ENCODE measurements at regions not wholly inside any gene's neighbourhood (a gene's known extent, or its start where the extent isn't known, plus 50 kb on each side); places are given as distances from the start of the nearest gene placed in this dataset.
A peak's percentile ranks its signal among the peaks of the same experiment; 100 is the strongest.

DNA sequence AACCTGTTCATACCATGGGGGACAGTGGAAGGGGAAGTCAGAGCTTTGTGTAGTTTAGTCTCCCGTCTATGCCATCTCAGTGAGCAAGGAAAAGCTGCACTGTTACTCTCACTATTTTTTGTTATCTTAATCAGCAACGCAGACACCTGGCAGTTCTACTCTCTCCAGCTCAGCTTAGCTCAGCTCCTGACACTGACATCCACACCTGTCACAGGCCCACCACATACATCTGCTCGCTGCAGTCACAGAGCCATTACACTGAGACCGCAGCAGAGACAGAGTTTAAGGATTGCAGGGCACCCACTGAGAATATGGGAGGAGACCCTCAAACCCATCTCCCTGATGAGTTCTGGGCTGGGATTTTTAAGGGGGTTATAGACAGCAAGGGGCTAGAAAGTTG is 257.3 kb upstream of the AKR1E2 start:
- ATAC-seq (replicated peaks) (no peak), DNase-seq (no peak)
- Mint-ChIP-seq H3K27ac (no peak overlapping the region), H3K9me3 (no peaks in the 10 kb centered on the region), H3K4me3 (no peak overlapping the region), H3K27me3 (peaks cover 0 to 2% of the 10 kb centered on the region in 2 donors), H3K36me3 (no peaks in the 10 kb centered on the region), H3K4me1 (peaks cover 0 to 3% of the 10 kb centered on the region in 2 donors)

DNA sequence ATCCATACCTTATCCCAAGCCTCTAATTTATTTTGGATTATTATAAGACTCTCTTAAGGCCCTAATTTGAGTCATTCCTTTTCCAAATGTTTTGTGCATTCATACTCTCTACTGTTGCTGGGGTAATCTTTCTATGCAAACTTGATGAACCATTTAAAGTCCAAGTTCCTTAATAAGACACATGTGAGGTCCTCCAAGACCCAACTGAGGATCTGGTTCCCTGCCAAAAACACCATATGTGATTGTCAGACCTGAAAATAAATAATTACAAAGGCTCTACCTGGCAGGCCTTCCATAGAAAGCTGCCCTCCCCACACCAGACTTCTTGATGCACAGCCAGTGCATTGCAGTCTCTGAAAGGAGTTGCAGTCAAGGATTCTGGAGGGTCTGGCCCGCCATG is 257.9 kb upstream of the AKR1E2 start:
- no peaks in the 10 kb centered on the region for H3K9me3 Mint-ChIP-seq
- no peak for ATAC-seq (replicated peaks)
- H3K4me1 Mint-ChIP-seq = no peaks in the 10 kb centered on the region

DNA sequence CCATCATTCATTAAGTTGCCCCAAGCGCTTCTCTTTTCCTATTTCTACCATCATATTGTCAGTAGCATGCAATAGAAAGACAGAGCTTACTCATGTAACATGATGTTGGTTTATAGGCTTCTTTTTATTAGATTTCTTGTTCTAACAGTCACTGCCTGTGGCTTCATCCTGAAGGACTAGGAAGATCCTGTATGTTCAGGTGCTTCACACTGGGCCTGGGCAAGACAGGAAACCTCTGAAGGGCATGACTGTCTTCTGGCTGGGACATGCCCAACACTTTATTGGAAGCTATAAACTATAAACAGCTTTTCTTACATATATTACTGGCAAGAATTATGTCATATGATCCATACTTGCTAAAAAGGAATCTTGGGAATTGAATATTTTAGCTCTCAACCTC is 258.4 kb upstream of the AKR1E2 start:
- no peak overlapping the region for H3K27ac Mint-ChIP-seq
- H3K36me3 Mint-ChIP-seq = no peaks in the 10 kb centered on the region
- H3K27me3 Mint-ChIP-seq = peaks cover 0 to 4% of the 10 kb centered on the region in 2 donors
- ATAC-seq (replicated peaks) = no peak
- H3K9me3 Mint-ChIP-seq = no peaks in the 10 kb centered on the region
- H3K4me3 Mint-ChIP-seq = no peak overlapping the region
- DNase-seq = no peak
- no peaks in the 10 kb centered on the region for H3K4me1 Mint-ChIP-seq

More for the DNA sequence above, 257.9 kb upstream of the AKR1E2 start:
- H3K27me3 Mint-ChIP-seq = peaks cover 0 to 4% of the 10 kb centered on the region in 2 donors
- no peak overlapping the region for H3K27ac Mint-ChIP-seq
- no peak for DNase-seq
- H3K36me3 Mint-ChIP-seq = no peaks in the 10 kb centered on the region
- H3K4me3 Mint-ChIP-seq = no peak overlapping the region

DNA sequence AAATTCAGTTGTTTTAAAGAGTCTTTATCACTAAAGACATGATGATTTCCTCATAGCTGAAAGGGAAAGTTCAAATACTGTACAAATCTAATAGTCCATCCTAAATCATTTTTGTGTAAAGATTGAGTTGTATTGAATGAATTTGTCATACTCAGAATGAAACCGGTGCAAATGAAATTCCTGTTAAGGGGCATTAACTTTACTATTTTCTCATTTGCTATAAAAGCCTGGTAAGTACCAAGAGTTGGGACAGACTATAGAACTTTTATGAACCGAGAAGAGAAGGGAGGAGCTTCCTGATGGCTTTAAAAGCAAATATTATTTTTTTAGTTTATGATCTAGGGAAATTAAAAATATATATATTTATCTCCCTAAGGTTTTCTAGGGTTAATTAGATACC is 260.0 kb upstream of the AKR1E2 start:
- H3K4me1 Mint-ChIP-seq = no peaks in the 10 kb centered on the region
- H3K36me3 Mint-ChIP-seq = no peaks in the 10 kb centered on the region
- no peak for ATAC-seq (replicated peaks)
- DNase-seq = no peak
- H3K4me3 Mint-ChIP-seq = no peak overlapping the region
- peaks cover 5 to 10% of the 10 kb centered on the region in 2 donors for H3K27me3 Mint-ChIP-seq
- peaks cover 0 to under 1% of the 10 kb centered on the region in 2 donors for H3K9me3 Mint-ChIP-seq
- no peak overlapping the region for H3K27ac Mint-ChIP-seq

DNA sequence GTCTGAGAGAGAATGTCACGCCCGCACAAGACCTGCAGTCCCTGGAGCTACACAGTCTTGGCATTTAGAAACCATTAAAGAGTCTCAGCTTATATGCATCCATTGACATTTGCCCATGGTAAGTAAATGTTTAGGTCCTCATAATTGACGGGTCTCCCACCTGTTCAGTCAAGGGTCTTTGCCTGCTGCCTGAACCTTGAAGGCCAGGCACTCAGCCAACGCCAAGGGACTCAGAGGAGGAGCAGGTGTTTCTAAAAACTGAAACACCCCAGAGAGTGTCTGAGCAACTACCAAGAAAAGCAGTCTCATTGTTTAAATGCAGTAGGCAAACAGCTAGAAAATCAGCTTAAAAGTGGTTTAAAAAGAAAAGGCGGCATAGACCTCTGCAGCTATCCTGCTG is 264.7 kb upstream of the AKR1E2 start:
- Mint-ChIP-seq H3K36me3 (peaks cover 0 to 2% of the 10 kb centered on the region in 2 donors), H3K27ac (no peak overlapping the region), H3K27me3 (peaks cover 5 to 10% of the 10 kb centered on the region in 2 donors), H3K4me3 (no peak overlapping the region), H3K4me1 (no peaks in the 10 kb centered on the region), H3K9me3 (peaks cover 4 to 8% of the 10 kb centered on the region in 2 donors)
- ATAC-seq (replicated peaks) (no peak), DNase-seq (no peak)

DNA sequence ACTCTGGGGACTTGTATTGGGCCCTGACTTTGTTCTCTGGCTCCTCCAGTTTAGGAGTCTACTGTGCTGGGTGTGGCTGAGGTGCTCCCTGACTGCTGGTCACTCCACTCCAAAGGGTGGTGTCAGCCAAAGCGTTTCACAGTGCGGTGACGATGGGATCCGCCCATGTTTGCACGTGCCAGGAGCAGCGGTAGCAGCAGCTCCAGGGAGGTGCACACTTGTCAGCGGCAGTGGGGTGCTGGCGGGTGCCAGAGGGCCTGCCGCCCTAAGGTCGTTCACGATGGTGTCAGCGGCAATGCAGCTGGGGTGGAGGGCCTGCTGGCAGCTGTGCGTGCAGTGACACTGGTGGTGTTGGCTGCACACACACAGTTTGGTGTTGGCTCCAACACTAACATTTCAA is 268.5 kb upstream of the AKR1E2 start:
- H3K9me3 Mint-ChIP-seq = peaks cover 4 to 8% of the 10 kb centered on the region in 2 donors
- H3K4me3 Mint-ChIP-seq = no peak overlapping the region
- no peak for DNase-seq
- ATAC-seq (replicated peaks) = no peak
- peaks cover 5 to 6% of the 10 kb centered on the region in 2 donors for H3K27me3 Mint-ChIP-seq
- peaks cover 0 to 2% of the 10 kb centered on the region in 2 donors for H3K36me3 Mint-ChIP-seq
- H3K4me1 Mint-ChIP-seq = no peaks in the 10 kb centered on the region
- no peak overlapping the region for H3K27ac Mint-ChIP-seq

DNA sequence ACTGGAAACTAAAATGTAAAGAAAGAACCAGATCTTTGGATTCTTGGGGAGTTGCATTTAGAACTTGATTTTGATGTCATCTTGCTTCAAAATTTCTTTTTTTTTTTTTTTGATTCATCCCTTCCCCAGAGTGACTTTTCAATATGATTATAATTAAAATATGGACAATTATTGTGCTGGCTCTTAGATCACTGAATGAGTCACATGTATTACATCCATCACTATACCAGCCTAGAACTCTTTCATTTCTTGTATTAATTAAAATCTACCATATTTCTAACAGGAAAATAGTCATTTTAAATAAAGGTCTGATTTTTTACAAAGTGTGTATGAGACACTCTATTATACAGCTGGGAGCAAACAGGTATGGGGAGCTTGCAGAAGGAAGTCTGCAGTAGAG is 269.5 kb upstream of the AKR1E2 start:
- peaks cover 4 to 8% of the 10 kb centered on the region in 2 donors for H3K9me3 Mint-ChIP-seq
- peaks cover 0 to 2% of the 10 kb centered on the region in 2 donors for H3K36me3 Mint-ChIP-seq
- DNase-seq (no peak), ATAC-seq (replicated peaks) (no peak)
- no peaks in the 10 kb centered on the region for H3K27me3 Mint-ChIP-seq
- no peaks in the 10 kb centered on the region for H3K4me1 Mint-ChIP-seq
- no peak overlapping the region for H3K4me3 Mint-ChIP-seq
- H3K27ac Mint-ChIP-seq = no peak overlapping the region

DNA sequence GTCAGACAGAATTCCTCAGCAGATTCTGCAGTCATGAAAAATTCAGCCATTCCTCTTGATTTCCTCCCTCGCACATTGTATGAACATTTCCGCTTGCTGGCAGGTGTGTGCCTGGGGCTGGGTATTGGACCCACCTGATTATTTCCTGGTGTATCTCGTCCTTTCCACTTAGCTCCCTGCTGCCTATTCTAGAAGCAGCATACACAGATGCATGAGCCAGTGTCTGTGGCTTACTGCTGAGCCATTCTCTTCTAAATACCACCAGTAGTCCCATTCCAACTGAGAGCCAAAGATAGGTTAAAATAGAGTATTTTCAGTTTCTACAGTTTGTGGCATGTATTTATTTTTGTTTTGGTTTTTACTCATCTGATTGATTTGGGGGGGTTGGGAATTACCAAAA is 270.1 kb upstream of the AKR1E2 start:
- Mint-ChIP-seq H3K4me1 (no peaks in the 10 kb centered on the region), H3K36me3 (peaks cover 0 to 2% of the 10 kb centered on the region in 2 donors), H3K27me3 (no peaks in the 10 kb centered on the region), H3K27ac (no peak overlapping the region), H3K9me3 (peaks cover 4 to 7% of the 10 kb centered on the region in 2 donors), H3K4me3 (no peak overlapping the region)
- DNase-seq = no peak
- ATAC-seq (replicated peaks) = no peak

DNA sequence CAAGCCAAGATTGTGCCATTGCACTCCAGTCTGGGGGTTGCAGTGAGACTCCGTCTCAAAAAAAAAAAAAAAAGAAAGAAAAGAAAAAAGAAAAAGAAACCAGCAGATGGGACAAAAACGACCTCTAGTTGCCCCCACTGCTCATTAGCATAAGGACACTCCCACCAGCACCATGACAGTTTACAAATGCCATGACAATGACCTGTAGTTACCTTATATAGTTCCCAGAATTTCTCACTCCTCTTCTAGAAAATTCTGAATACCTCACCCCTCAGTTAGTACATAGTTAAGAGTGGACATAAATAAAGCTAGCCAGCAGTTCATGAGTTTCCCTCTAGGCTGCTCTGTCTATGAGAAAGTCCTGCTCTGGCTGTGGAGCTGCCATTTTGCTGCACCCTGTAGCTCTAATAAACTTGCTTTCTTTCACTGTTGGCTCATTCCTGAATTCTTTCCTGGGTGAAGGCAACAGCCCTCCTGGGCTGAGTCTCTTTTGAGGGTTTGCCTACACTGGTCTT is 276.8 kb upstream of the AKR1E2 start:
- no peak for DNase-seq
- no peaks in the 10 kb centered on the region for H3K9me3 Mint-ChIP-seq
- H3K36me3 Mint-ChIP-seq = no peaks in the 10 kb centered on the region
- no peak for ATAC-seq (replicated peaks)
- H3K4me1 Mint-ChIP-seq = peaks cover 2 to 11% of the 10 kb centered on the region in 2 donors
- H3K27ac Mint-ChIP-seq = no peak overlapping the region
- H3K4me3 Mint-ChIP-seq = no peak overlapping the region
- peaks cover 13 to 15% of the 10 kb centered on the region in 2 donors for H3K27me3 Mint-ChIP-seq

DNA sequence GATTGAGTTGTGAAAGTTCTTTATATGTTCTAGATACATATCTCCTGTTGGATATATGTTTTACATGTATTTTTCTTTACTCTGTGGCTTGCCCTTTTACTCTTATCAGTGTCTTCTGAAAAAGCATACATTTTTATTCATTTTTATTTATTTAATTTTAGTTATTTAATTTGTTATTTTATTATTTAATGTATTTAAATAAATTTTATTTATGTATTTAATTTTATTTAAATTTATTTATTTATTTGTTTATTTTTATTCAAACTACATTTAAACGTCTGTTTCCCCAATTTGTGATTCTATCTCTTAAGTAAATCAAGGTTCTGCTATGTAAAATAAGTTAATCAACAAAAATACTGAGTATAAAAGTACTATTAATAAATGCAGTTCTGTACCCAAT is 279.1 kb upstream of the AKR1E2 start:
- no peak for ATAC-seq (replicated peaks)
- Mint-ChIP-seq H3K27me3 (peaks cover 16 to 18% of the 10 kb centered on the region in 2 donors), H3K4me1 (peaks cover 2 to 13% of the 10 kb centered on the region in 2 donors), H3K27ac (no peak overlapping the region), H3K36me3 (no peaks in the 10 kb centered on the region), H3K9me3 (no peaks in the 10 kb centered on the region), H3K4me3 (no peak overlapping the region)
- DNase-seq = no peak

DNA sequence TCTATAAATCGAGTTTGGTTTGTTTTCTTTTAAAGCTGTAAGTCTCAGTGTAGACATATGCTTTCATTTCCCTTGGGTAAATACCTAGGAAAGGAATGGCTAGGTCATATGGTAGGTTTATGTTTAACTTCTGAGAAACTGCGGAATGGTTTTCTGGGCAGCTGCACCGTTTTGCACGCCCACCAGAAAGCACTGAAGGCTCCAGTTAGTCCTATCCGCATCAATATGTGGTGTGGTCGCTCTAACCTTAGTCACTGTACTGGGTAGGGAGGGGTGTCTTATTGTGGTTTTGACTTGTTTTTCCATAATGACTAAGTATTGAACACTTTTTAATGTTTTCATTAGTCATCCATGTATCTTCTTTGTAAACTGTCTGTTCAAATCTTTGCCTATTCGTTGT is 279.5 kb upstream of the AKR1E2 start:
- Mint-ChIP-seq H3K27me3 (peaks cover 16 to 18% of the 10 kb centered on the region in 2 donors), H3K27ac (no peak overlapping the region), H3K4me1 (peaks cover 2 to 13% of the 10 kb centered on the region in 2 donors), H3K36me3 (no peaks in the 10 kb centered on the region), H3K4me3 (no peak overlapping the region), H3K9me3 (no peaks in the 10 kb centered on the region)
- ATAC-seq (replicated peaks) (peak; percentile 46 to 66), DNase-seq (no peak)

DNA sequence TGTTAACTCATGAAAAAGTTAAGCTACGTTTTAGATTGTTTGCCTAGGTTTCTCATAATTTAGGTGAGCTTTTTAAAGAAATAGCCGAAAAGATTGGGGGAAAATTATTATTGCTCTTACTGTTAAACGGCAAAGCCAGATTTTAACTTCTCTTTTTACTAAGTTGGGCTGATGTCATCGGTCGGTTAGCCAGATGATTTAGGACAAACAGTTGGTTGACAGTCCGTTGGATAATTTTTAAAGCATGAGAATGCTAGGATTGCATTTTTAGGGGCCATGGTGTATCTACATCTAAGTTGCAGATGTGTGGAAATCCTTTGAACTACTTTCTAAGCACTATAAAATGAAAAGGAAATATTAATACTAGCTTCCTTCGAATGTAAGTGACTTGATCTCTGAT is 280.9 kb upstream of the AKR1E2 start:
- peaks cover 2 to 13% of the 10 kb centered on the region in 2 donors for H3K4me1 Mint-ChIP-seq
- ATAC-seq (replicated peaks) (no peak), DNase-seq (no peak)
- no peaks in the 10 kb centered on the region for H3K36me3 Mint-ChIP-seq
- H3K4me3 Mint-ChIP-seq = no peak overlapping the region
- peaks cover 4% of the 10 kb centered on the region in 2 donors for H3K9me3 Mint-ChIP-seq
- H3K27ac Mint-ChIP-seq = no peak overlapping the region
- H3K27me3 Mint-ChIP-seq = peaks cover 16 to 18% of the 10 kb centered on the region in 2 donors

DNA sequence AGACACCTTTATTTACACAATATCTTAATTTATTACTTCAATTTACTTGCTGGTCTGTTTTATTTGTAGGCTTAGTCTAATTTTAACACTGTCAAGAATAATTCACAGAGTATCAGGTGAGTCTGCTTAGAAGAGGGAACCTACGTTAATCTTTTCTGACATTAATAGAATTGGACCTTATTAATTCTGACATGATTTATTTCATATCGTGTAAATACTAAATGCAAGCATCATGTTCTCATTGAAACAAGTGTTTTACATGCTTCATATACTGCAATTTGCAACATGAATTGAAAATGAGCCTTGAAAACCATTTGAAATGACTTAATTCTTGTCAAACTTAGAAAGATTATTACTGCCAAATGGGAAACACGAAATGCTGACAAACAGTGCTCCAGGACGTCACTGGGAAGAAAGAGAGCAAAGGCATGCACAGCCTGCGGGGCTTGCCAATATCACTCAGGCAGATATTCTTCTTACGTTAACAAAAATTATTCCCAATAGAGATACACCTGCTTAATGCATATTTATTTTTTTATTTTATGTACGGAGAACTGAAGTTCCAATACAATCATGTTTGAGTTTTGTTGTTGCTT is 282.0 kb upstream of the AKR1E2 start:
- ATAC-seq (replicated peaks) = no peak
- no peak overlapping the region for H3K4me3 Mint-ChIP-seq
- H3K27me3 Mint-ChIP-seq = peaks cover 16 to 18% of the 10 kb centered on the region in 2 donors
- no peak for DNase-seq
- H3K9me3 Mint-ChIP-seq = peaks cover 4% of the 10 kb centered on the region in 2 donors
- peaks cover 2 to 13% of the 10 kb centered on the region in 2 donors for H3K4me1 Mint-ChIP-seq
- H3K27ac Mint-ChIP-seq = no peak overlapping the region
- no peaks in the 10 kb centered on the region for H3K36me3 Mint-ChIP-seq

DNA sequence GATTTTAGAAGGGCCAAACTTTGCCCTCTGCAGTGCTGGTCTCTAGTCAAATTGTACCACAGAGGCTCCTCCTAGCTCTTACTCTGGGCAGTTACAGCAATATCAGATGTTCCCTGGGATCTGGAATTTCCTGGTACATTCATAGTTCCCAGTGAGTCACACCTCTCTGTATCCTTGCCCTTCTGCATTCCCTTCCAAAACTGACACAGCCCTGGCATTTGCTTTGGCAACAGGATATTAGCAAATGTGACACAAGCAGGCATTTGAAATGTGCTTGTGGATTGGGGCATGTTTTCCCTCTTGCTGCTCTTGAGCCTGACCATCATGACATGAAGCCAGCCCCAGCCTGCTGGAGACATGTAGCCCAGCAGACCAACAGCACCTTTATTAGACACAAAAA is 284.7 kb upstream of the AKR1E2 start:
- ATAC-seq (replicated peaks) (no peak), DNase-seq (no peak)
- H3K27ac Mint-ChIP-seq = no peak overlapping the region
- peaks cover 2 to 8% of the 10 kb centered on the region in 2 donors for H3K4me1 Mint-ChIP-seq
- H3K4me3 Mint-ChIP-seq = no peak overlapping the region
- H3K27me3 Mint-ChIP-seq = peaks cover 12 to 15% of the 10 kb centered on the region in 2 donors
- H3K36me3 Mint-ChIP-seq = no peaks in the 10 kb centered on the region
- peaks cover 10 to 21% of the 10 kb centered on the region in 2 donors for H3K9me3 Mint-ChIP-seq

DNA sequence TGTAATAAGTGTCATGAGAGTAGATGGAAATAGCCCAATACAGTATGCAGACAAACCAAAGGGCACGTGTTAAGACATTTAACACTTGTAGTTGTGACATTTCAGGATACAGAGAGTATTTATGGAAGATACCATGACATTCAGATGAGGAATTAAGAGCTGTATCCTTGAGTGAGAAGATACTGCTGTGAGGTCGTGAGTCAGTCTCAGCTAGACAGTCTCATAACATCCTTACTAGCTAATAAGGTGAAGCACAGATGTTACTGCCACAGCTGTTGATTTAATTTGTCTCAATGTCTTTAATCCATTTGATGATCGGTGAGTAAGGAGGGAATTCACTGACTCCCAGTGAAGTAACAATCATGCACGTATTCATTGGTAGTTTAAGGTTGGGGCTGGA is 288.0 kb upstream of the AKR1E2 start:
- ATAC-seq (replicated peaks) (no peak), DNase-seq (no peak)
- no peak overlapping the region for H3K4me3 Mint-ChIP-seq
- no peaks in the 10 kb centered on the region for H3K27me3 Mint-ChIP-seq
- no peaks in the 10 kb centered on the region for H3K4me1 Mint-ChIP-seq
- peaks cover 10 to 22% of the 10 kb centered on the region in 2 donors for H3K9me3 Mint-ChIP-seq
- H3K36me3 Mint-ChIP-seq = no peaks in the 10 kb centered on the region
- no peak overlapping the region for H3K27ac Mint-ChIP-seq
